HepG2 (cell line): ENCODE measurements at regions not wholly inside any gene's neighbourhood (a gene's known extent, or its start where the extent isn't known, plus 50 kb on each side); places are given as distances from the start of the nearest gene placed in this dataset.

ENCODE experiments used
- ATAC-seq: fragments of 200-7000 bp; cut with Tn5 transposase; 3 replicates; pipeline ENCODE4 v1.9.1; 2020; ENCODE audit warnings: mild to moderate bottlenecking, moderate library complexity
- BruUV-seq: library from RNA; stranded (reverse); fragments of 400-500 nt; replicated peaks from 2 replicates; lab custom pipeline; 2021; lab: Mats Ljungman, UMichigan
- CTCF ChIA-PET: fragments of 300-600 bp; formaldehyde crosslinking; extraction: SDS; loops from one replicate; lab custom pipeline; 2021; ENCODE audit warnings: low total read pairs, inconsistent platforms, low intra/inter-chr PET ratio; lab: Yijun Ruan, JAX
- POLR2A ChIA-PET: fragments of 350-600 bp; sonication (Branson Sonifier 250); formaldehyde crosslinking; loops from one replicate; lab custom pipeline; 2020; ENCODE audit warnings: antibody characterized with exemption, inconsistent platforms; lab: Yijun Ruan, JAX
- DNase-seq: peaks from one replicate; pipeline ENCODE4 v3.0.0-alpha.2; 2015; ENCODE audit warnings: low spot score
- FAIRE-seq: peaks from 3 replicates; lab custom pipeline; 2011; peaks lifted over from hg19 to GRCh38; lab: Jason Lieb, UNC
- H2AFZ ChIP-seq: one replicate; pipeline ENCODE4 v1.6.1; 2011; ENCODE audit warnings: low read length, inconsistent platforms
- H3K27ac ChIP-seq: fragments of 300-600 bp; 3 replicates; pipeline ENCODE4 v1.8.0; 2011; ENCODE audit warnings: mixed run types, mild to moderate bottlenecking, mixed read lengths, low read length, inconsistent platforms; ENCODE audit not compliant: insufficient read depth; ENCODE audit errors: extremely low read length
- H3K27me3 ChIP-seq, 2 experiments: fragments of 200-600 bp in 1 of 2; 2 replicates in 1 of 2; 3 replicates in 1 of 2; pipeline versions ENCODE4 v1.6.0 to v1.8.0; 2011; ENCODE audit warnings: low read length in 2 of 2, mild to moderate bottlenecking in 2 of 2, moderate library complexity in 2 of 2, inconsistent platforms in 1 of 2; ENCODE audit not compliant: insufficient read depth in 2 of 2, control insufficient read depth in 1 of 2
- H3K36me3 ChIP-seq, 2 experiments: fragments of 200-600 bp in 1 of 2; replicated peaks in 1 of 2; 2 replicates in 1 of 2; 3 replicates in 1 of 2; pipeline versions ENCODE4 v1.5.1 to v1.8.0; 2011; ENCODE audit warnings: low read length in 2 of 2, inconsistent platforms in 1 of 2; ENCODE audit not compliant: insufficient read depth in 2 of 2, control insufficient read depth in 1 of 2
- H3K4me1 ChIP-seq: 2 replicates; pipeline ENCODE4 v1.5.1; 2012; ENCODE audit warnings: low read length, inconsistent platforms; ENCODE audit not compliant: insufficient read depth
- H3K4me2 ChIP-seq: 2 replicates; pipeline ENCODE4 v1.6.0; 2011; ENCODE audit warnings: low read depth, low read length, inconsistent platforms
- H3K4me3 ChIP-seq, 3 experiments: fragments of 200-600 bp in 1 of 3; sonication (generic), shearing (Covaris generic) in 1 of 3; replicated peaks in 1 of 3; 2 replicates each; pipeline ENCODE4 v1.5.1; 2011 to 2016; ENCODE audit warnings: low read length in 3 of 3, inconsistent platforms in 2 of 3, low read depth in 2 of 3, mild to moderate bottlenecking in 2 of 3, control low read depth in 1 of 3, mixed read lengths in 1 of 3; ENCODE audit not compliant: insufficient read depth in 1 of 3
- H3K79me2 ChIP-seq: one replicate; pipeline ENCODE4 v1.6.1; 2011; ENCODE audit warnings: low read length, inconsistent platforms; ENCODE audit not compliant: insufficient read depth
- H3K9ac ChIP-seq: 2 replicates; pipeline ENCODE4 v1.6.0; 2011; ENCODE audit warnings: mild to moderate bottlenecking, low read depth, low read length, inconsistent platforms; ENCODE audit not compliant: insufficient read depth
- H3K9me3 ChIP-seq: 2 replicates; pipeline ENCODE4 v1.5.1; 2012; ENCODE audit warnings: mild to moderate bottlenecking, low read length
- H4K20me1 ChIP-seq: 2 replicates; pipeline ENCODE4 v1.6.0; 2011; ENCODE audit warnings: inconsistent platforms, mild to moderate bottlenecking, low read length, moderate library complexity; ENCODE audit not compliant: insufficient read depth
- GATA4 ChIP-seq: sonication (generic); IDR thresholded peaks from 2 replicates; pipeline ENCODE4 v1.6.1; 2016; ENCODE audit warnings: antibody characterized with exemption, low read depth, borderline replicate concordance
- NFIB ChIP-seq: sonication (generic); formaldehyde crosslinking; IDR thresholded peaks from 2 replicates; pipeline ENCODE4 v1.9.0; 2021; ENCODE audit warnings: missing genetic modification reagents, mild to moderate bottlenecking, borderline replicate concordance
- NFKBIZ ChIP-seq: IDR thresholded peaks from 2 replicates; pipeline ENCODE4 v1.6.1; 2018; ENCODE audit warnings: missing genetic modification reagents, missing compliant biosample characterization
- NR1H2 ChIP-seq: sonication (generic); formaldehyde crosslinking; IDR thresholded peaks from 2 replicates; pipeline ENCODE4 v1.8.1; 2022; ENCODE audit warnings: low read depth, missing genetic modification reagents, borderline replicate concordance
- PCBP2 ChIP-seq: fragments of 200-400 bp; formaldehyde crosslinking; optimal IDR thresholded peaks from 2 replicates; pipeline ENCODE3; 2018; ENCODE audit warnings: low read length, low read depth; ENCODE audit not compliant: poor library complexity, severe bottlenecking
- RORA ChIP-seq: sonication (generic); formaldehyde crosslinking; IDR thresholded peaks from 2 replicates; pipeline ENCODE4 v1.5.0; 2020; ENCODE audit warnings: mild to moderate bottlenecking, missing genetic modification reagents, moderate library complexity
- ZBTB20 ChIP-seq: sonication (generic); formaldehyde crosslinking; IDR thresholded peaks from 2 replicates; pipeline ENCODE4 v1.8.1; 2023; ENCODE audit warnings: missing genetic modification reagents, low read depth, mild to moderate bottlenecking, borderline replicate concordance
- ZBTB34 ChIP-seq: sonication (generic); formaldehyde crosslinking; IDR thresholded peaks from 2 replicates; pipeline ENCODE4 v1.8.0; 2022; ENCODE audit warnings: mild to moderate bottlenecking, missing genetic modification reagents
- ZFAT ChIP-seq: sonication (generic); formaldehyde crosslinking; conservative IDR thresholded peaks from 2 replicates; pipeline ENCODE4 v1.8.1; 2023; ENCODE audit warnings: missing genetic modification reagents, inconsistent platforms
- ZNF557 ChIP-seq: sonication (generic); formaldehyde crosslinking; IDR thresholded peaks from 2 replicates; pipeline ENCODE4 v1.4.0; 2020; ENCODE audit warnings: missing genetic modification reagents
- ZNF687 ChIP-seq: sonication (generic); formaldehyde crosslinking; IDR thresholded peaks from 2 replicates; pipeline ENCODE4 v1.5.1; 2020; ENCODE audit warnings: mild to moderate bottlenecking, missing genetic modification reagents, moderate library complexity
- ZSCAN21 ChIP-seq: sonication (generic); formaldehyde crosslinking; IDR thresholded peaks from 2 replicates; pipeline ENCODE4 v1.8.0; 2022; ENCODE audit warnings: mild to moderate bottlenecking, missing genetic modification reagents, moderate library complexity, borderline replicate concordance
- WGBS: methylation state at CpG from one replicate; pipeline ENCODE4 v1.1.6; 2017; ENCODE audit warnings: low lambda C conversion rate; 5-methylcytosine and 5-hydroxymethylcytosine counted together
- in situ Hi-C: cut with HindIII; loops from 2 replicates; pipeline ENCODE4 v1.10.0; 2017; ENCODE audit warnings: low pct_unique_long_range_greater_than_20kb; ENCODE audit not compliant: extremely low pct_ligation_motif_present
- intact Hi-C: fragments of 100-400 bp; cut with micrococcal nuclease; formaldehyde crosslinking; loops from one replicate; pipeline ENCODE4 v1.10.0; 2022; ENCODE audit not compliant: unreplicated experiment

GRCh38 chr10:125536236-125536635 lies 146.7 kb downstream of the TEX36 start:
- ChIA-PET POLR2A (no interaction called here), CTCF (no interaction called here)
- Histone ChIP-seq H3K36me3 (no peaks in the 10 kb centered on the region), H3K9me3 (no peaks in the 10 kb centered on the region), H4K20me1 (no peaks in the 10 kb centered on the region), H2AFZ (no peak overlapping the region), H3K27me3 (peaks cover 7 to 52% of the 10 kb centered on the region in 2 experiments), H3K4me1 (no peaks in the 10 kb centered on the region), H3K79me2 (no peaks in the 10 kb centered on the region), H3K4me2 (no peak overlapping the region), H3K4me3 (no peak overlapping the region), H3K27ac (no peak overlapping the region), H3K9ac (no peak overlapping the region)
- DNase-seq (no peak), ATAC-seq (no peak), FAIRE-seq (no peak)
- TF ChIP-seq NR1H2 (CRISPR knock-in tag) (no peak), ZFAT (no peak), ZBTB20 (CRISPR knock-in tag) (no peak)
- intact Hi-C loops, result no loop called here
- in situ Hi-C loops, result no loop called here
- 2% methylated on average over 4 of the region's 4 CpGs for WGBS
- no TSS peak for BruUV-seq

GRCh38 chr10:125535559-125535958 lies 147.4 kb downstream of the TEX36 start:
- TF ChIP-seq ZNF687, result no peak
- TF ChIP-seq ZNF557, result no peak
- no peak for TF ChIP-seq GATA4
- no peak for TF ChIP-seq ZSCAN21
- no peak for TF ChIP-seq RORA
- TF ChIP-seq NFIB (CRISPR knock-in tag), result no peak
- TF ChIP-seq NFKBIZ (CRISPR knock-in tag), result no peak
- TF ChIP-seq ZBTB34 (CRISPR knock-in tag), result no peak
- TF ChIP-seq PCBP2, result no peak
- Histone ChIP-seq H3K9ac (no peak overlapping the region), H3K4me2 (no peak overlapping the region), H3K9me3 (no peaks in the 10 kb centered on the region), H3K4me1 (no peaks in the 10 kb centered on the region), H3K27me3 (peaks cover 7 to 52% of the 10 kb centered on the region in 2 experiments), H3K27ac (no peak overlapping the region), H2AFZ (no peak overlapping the region), H3K36me3 (no peaks in the 10 kb centered on the region), H3K79me2 (no peaks in the 10 kb centered on the region), H4K20me1 (no peaks in the 10 kb centered on the region), H3K4me3 (no peak overlapping the region)
- ChIA-PET CTCF (no interaction called here), POLR2A (no interaction called here)
- DNase-seq (no peak), FAIRE-seq (no peak), ATAC-seq (no peak)
- in situ Hi-C loops, result no loop called here
- WGBS, result 2% methylated on average over 8 of the region's 8 CpGs
- no TSS peak for BruUV-seq
- intact Hi-C loops, result no loop called here
